GM12878 (cell line): ENCODE measurements at regions not wholly inside any gene's neighbourhood (a gene's known extent, or its start where the extent isn't known, plus 50 kb on each side); places are given as distances from the start of the nearest gene placed in this dataset.

ENCODE experiments used
- ATAC-seq: fragments of 200-7000 bp; cut with Tn5 transposase; 3 replicates; pipeline ENCODE4 v1.9.1; 2020; ENCODE audit warnings: mild to moderate bottlenecking, moderate library complexity
- BruUV-seq: library from RNA; stranded (reverse); fragments of 400-500 nt; replicated peaks from 2 replicates; lab custom pipeline; 2021; lab: Mats Ljungman, UMichigan
- CTCF ChIA-PET: fragments of 300-600 bp; sonication (Branson Sonifier 250); formaldehyde crosslinking; extraction: SDS; loops from one replicate; lab custom pipeline; 2021; ENCODE audit warnings: inconsistent platforms; lab: Yijun Ruan, JAX
- POLR2A ChIA-PET: fragments of 350-600 bp; formaldehyde crosslinking; extraction: SDS; loops from one replicate; lab custom pipeline; 2021; ENCODE audit warnings: inconsistent platforms; lab: Charles Lee
- RAD21 ChIA-PET: fragments of 300-600 bp; sonication (Branson Sonifier 250); formaldehyde crosslinking; loops from one replicate; lab custom pipeline; 2023; ENCODE audit warnings: antibody characterized with exemption; ENCODE audit not compliant: unreplicated experiment; lab: Charles Lee
- SMC1A ChIA-PET: fragments of 300-600 bp; sonication (Branson Sonifier 250); formaldehyde crosslinking; loops from one replicate; lab custom pipeline; 2023; ENCODE audit not compliant: unreplicated experiment, uncharacterized antibody; lab: Charles Lee
- DNase-seq: peaks from one replicate; pipeline ENCODE4 v3.0.0-alpha.2; 2011; ENCODE audit warnings: low read depth, low spot score
- FAIRE-seq: peaks from 3 replicates; lab custom pipeline; 2011; peaks lifted over from hg19 to GRCh38; lab: Jason Lieb, UNC
- H2AFZ ChIP-seq: 2 replicates; pipeline ENCODE4 v1.6.0; 2011; ENCODE audit warnings: low read depth, low read length, control low read depth; ENCODE audit not compliant: control insufficient read depth
- H3K27ac ChIP-seq: 2 replicates; pipeline ENCODE4 v1.5.1; 2011; ENCODE audit warnings: control low read depth; ENCODE audit not compliant: control insufficient read depth, insufficient read depth
- H3K27me3 ChIP-seq, 2 experiments: replicated peaks in 1 of 2; 2 replicates each; pipeline versions ENCODE4 v1.6.0 to v1.6.1; 2011; ENCODE audit warnings: low read length in 1 of 2; ENCODE audit not compliant: control insufficient read depth in 2 of 2, insufficient read depth in 2 of 2
- H3K36me3 ChIP-seq, 2 experiments: 2 replicates each; pipeline ENCODE4 v1.5.1; 2011; ENCODE audit warnings: low read length in 1 of 2; ENCODE audit not compliant: control insufficient read depth in 2 of 2, insufficient read depth in 2 of 2
- H3K4me1 ChIP-seq: 2 replicates; pipeline ENCODE4 v1.6.1; 2011; ENCODE audit warnings: mild to moderate bottlenecking, low read length, moderate library complexity, mixed read lengths; ENCODE audit not compliant: control insufficient read depth, insufficient read depth
- H3K4me2 ChIP-seq: 2 replicates; pipeline ENCODE4 v1.6.0; 2011; ENCODE audit warnings: control low read depth; ENCODE audit not compliant: control insufficient read depth, insufficient read depth
- H3K4me3 ChIP-seq: fragments of 200-600 bp; sonication (generic); 2 replicates; pipeline ENCODE4 v1.5.1; 2016
- H3K79me2 ChIP-seq: 2 replicates; pipeline ENCODE4 v1.6.0; 2011; ENCODE audit warnings: low read length; ENCODE audit not compliant: control insufficient read depth, insufficient read depth
- H3K9ac ChIP-seq: 2 replicates; pipeline ENCODE4 v1.8.0; 2011; ENCODE audit warnings: low read length, control low read depth, mixed read lengths; ENCODE audit not compliant: control insufficient read depth, insufficient read depth
- H3K9me3 ChIP-seq: replicated peaks from 3 replicates; pipeline ENCODE4 v1.5.1; 2011; ENCODE audit warnings: mild to moderate bottlenecking, low read length; ENCODE audit not compliant: control insufficient read depth, insufficient read depth
- H4K20me1 ChIP-seq: 2 replicates; pipeline ENCODE4 v1.6.0; 2011; ENCODE audit not compliant: control insufficient read depth, insufficient read depth
- CBX5 ChIP-seq: sonication (generic); IDR thresholded peaks from 2 replicates; pipeline ENCODE4 v1.6.1; 2016; ENCODE audit warnings: low read depth, moderate library complexity, mild to moderate bottlenecking, inconsistent platforms
- CUX1 ChIP-seq: IDR thresholded peaks from 2 replicates; pipeline ENCODE4 v1.6.1; 2012; ENCODE audit warnings: improper control_type of control experiment, low read depth, low read length; ENCODE audit not compliant: insufficient replicate concordance
- ESRRA ChIP-seq: IDR thresholded peaks from 2 replicates; pipeline ENCODE4 v1.6.1; 2012; ENCODE audit warnings: mild to moderate bottlenecking, low read length, improper control_type of control experiment
- IRF5 ChIP-seq: fragments of 450-650 bp; IDR thresholded peaks from 2 replicates; pipeline ENCODE4 v1.6.1; 2017; ENCODE audit warnings: borderline replicate concordance
- MEF2B ChIP-seq: fragments of 450-650 bp; IDR thresholded peaks from 2 replicates; pipeline ENCODE4 v1.6.1; 2018; ENCODE audit warnings: mild to moderate bottlenecking, moderate library complexity; ENCODE audit not compliant: partially characterized antibody, poor library complexity, severe bottlenecking
- MTA3 ChIP-seq: IDR thresholded peaks from 2 replicates; pipeline ENCODE4 v1.6.1; 2012; ENCODE audit warnings: low read length, inconsistent platforms, borderline replicate concordance
- PML ChIP-seq: IDR thresholded peaks from 2 replicates; pipeline ENCODE4 v1.6.1; 2012; ENCODE audit warnings: low read length, inconsistent platforms
- RAD51 ChIP-seq: fragments of 450-650 bp; IDR thresholded peaks from 2 replicates; pipeline ENCODE4 v1.6.1; 2016; ENCODE audit warnings: moderate library complexity, mild to moderate bottlenecking, inconsistent platforms
- SPI1 ChIP-seq: IDR thresholded peaks from 2 replicates; pipeline ENCODE4 v1.6.1; 2011; ENCODE audit warnings: low read depth, mild to moderate bottlenecking, low read length, moderate library complexity, borderline replicate concordance; ENCODE audit not compliant: insufficient read depth
- WGBS: methylation state at CpG from one replicate; pipeline ENCODE4 v1.1.6; 2016; ENCODE audit warnings: low lambda C conversion rate; ENCODE audit not compliant: insufficient replicate concordance, insufficient coverage; ENCODE audit errors: missing lambda C conversion rate; 5-methylcytosine and 5-hydroxymethylcytosine counted together
- in situ Hi-C: fragments of 300-500 bp; cut with MboI; formaldehyde crosslinking; loops from 9 replicates; pipeline ENCODE4 v1.14.3; 2018; ENCODE audit warnings: mixed read lengths
- intact Hi-C: fragments of 100-400 bp; cut with micrococcal nuclease; formaldehyde crosslinking; loops from one replicate; pipeline ENCODE4 v1.14.2; 2022; ENCODE audit not compliant: unreplicated experiment

GRCh38 chr19:34580408-34580807 is 96.6 kb downstream of the SCGB2B2 start:
- SMC1A ChIA-PET, result no interaction called here
- Histone ChIP-seq H3K27ac (no peak overlapping the region), H3K27me3 (no peaks in the 10 kb centered on the region), H3K4me2 (no peak overlapping the region), H2AFZ (no peak overlapping the region), H3K79me2 (no peaks in the 10 kb centered on the region), H3K9ac (no peak overlapping the region), H3K4me1 (no peaks in the 10 kb centered on the region), H3K4me3 (no peak overlapping the region), H3K9me3 (no peaks in the 10 kb centered on the region; the same call in 2 of the 3 replicates), H3K36me3 (no peaks in the 10 kb centered on the region), H4K20me1 (no peaks in the 10 kb centered on the region)
- POLR2A ChIA-PET, result no interaction called here
- DNase-seq (no peak), FAIRE-seq (no peak), ATAC-seq (no peak)
- WGBS, result 13% methylated on average over 3 of the region's 8 CpGs
- RAD21 ChIA-PET, result no interaction called here
- BruUV-seq, result no TSS peak
- CTCF ChIA-PET, result no interaction called here
- TF ChIP-seq PML, result no peak
- no peak for TF ChIP-seq RAD51
- TF ChIP-seq IRF5, result no peak
- no peak for TF ChIP-seq ESRRA
- TF ChIP-seq CBX5, result no peak
- TF ChIP-seq CUX1, result no peak
- no peak for TF ChIP-seq MTA3
- no peak for TF ChIP-seq MEF2B
- no peak for TF ChIP-seq SPI1
- intact Hi-C loops (no loop called here), in situ Hi-C loops (no loop called here)
